SK-N-MC (cell line): ENCODE measurements at regions not wholly inside any gene's neighbourhood (a gene's known extent, or its start where the extent isn't known, plus 50 kb on each side); places are given as distances from the start of the nearest gene placed in this dataset.

ENCODE experiments used
- DNase-seq: peaks from one replicate; pipeline ENCODE4 v3.0.0-alpha.2; 2011; ENCODE audit warnings: low read depth, low spot score
- H3K27ac ChIP-seq: fragments of 200-600 bp; sonication (generic); 2 replicates; pipeline ENCODE4 v1.5.1; 2016; ENCODE audit warnings: mixed run types
- H3K36me3 ChIP-seq: fragments of 200-600 bp; sonication (generic); 2 replicates; pipeline ENCODE4 v1.6.1; 2017; ENCODE audit warnings: antibody characterized with exemption, low read length, mixed read lengths; ENCODE audit not compliant: insufficient read depth
- H3K4me3 ChIP-seq: fragments of 200-600 bp; sonication (generic); 2 replicates; pipeline ENCODE4 v1.5.1; 2016
- H3K9ac ChIP-seq: fragments of 200-600 bp; sonication (generic); 2 replicates; pipeline ENCODE4 v1.8.0; 2017; ENCODE audit warnings: mixed run types, mixed read lengths; ENCODE audit not compliant: insufficient read length
- H3K9me3 ChIP-seq: fragments of 200-600 bp; sonication (generic); 2 replicates; pipeline ENCODE4 v1.6.1; 2017; ENCODE audit warnings: low read depth, mild to moderate bottlenecking, antibody characterized with exemption, low read length, moderate library complexity, mixed read lengths
- EZH2 ChIP-seq: fragments of 200-600 bp; sonication (generic); IDR thresholded peaks from one replicate; pipeline ENCODE4 v1.6.1; 2017; ENCODE audit warnings: antibody characterized with exemption
- FOXP2 ChIP-seq: optimal IDR thresholded peaks from 2 replicates; pipeline ENCODE3; 2011; ENCODE audit warnings: mild to moderate bottlenecking, moderate library complexity; ENCODE audit not compliant: insufficient read depth; ENCODE audit errors: extremely low read length, control extremely low read depth
- POLR2AphosphoS5 ChIP-seq: IDR thresholded peaks from 2 replicates; pipeline ENCODE4 v1.6.1; 2012; ENCODE audit warnings: mild to moderate bottlenecking, low read depth, low read length, borderline replicate concordance

DNA sequence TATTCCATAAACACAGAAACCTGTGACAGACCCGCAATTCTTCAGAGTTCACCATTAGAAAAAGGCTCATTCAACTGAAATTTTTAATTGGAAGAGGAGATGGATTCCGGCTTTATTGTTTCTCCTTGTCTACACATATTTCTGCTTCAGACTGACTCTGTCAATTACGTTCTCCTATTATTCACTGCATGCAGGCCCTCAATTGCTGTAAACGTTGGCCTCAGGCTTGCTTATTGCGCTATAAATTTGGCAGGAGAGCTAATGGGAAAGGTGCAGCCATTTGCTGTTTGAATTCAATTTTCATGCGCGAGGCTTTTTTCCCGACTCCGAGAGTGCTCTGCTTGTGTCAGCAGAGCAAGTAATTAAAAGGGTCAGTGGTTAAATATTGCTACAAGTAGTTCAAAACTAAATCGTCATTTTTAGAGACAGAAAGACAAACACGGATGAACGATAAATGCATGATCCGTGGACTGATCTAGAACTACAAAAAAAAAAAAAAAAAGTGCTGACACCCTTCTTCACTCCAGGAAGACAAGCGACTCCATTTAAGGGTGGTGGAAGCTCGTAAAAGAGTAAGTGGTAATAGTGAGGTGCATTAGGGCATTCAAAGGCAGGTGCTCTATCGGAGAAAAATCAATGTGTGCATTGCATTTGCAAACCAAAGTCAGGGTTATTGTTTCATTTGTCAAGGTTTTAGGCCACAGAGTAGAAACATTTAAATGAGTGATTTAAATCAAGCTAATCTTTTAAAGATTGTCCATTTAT, 841.6 kb upstream of the FRG1 start:
- no peak for TF ChIP-seq EZH2
- TF ChIP-seq POLR2AphosphoS5: no peak
- TF ChIP-seq FOXP2: no peak
- no peak for DNase-seq
- Histone ChIP-seq H3K27ac (no peak overlapping the region), H3K4me3 (no peak overlapping the region), H3K36me3 (no peaks in the 10 kb centered on the region), H3K9me3 (no peaks in the 10 kb centered on the region), H3K9ac (no peak overlapping the region)

GRCh38 chr4:189113389-189113888, 827.2 kb upstream of the FRG1 start:
- Histone ChIP-seq H3K36me3 (no peaks in the 10 kb centered on the region), H3K9me3 (no peaks in the 10 kb centered on the region), H3K4me3 (no peak overlapping the region), H3K9ac (no peak overlapping the region), H3K27ac (no peak overlapping the region)
- DNase-seq: no peak
- no peak for TF ChIP-seq FOXP2
- no peak for TF ChIP-seq EZH2
- TF ChIP-seq POLR2AphosphoS5: no peak

DNA sequence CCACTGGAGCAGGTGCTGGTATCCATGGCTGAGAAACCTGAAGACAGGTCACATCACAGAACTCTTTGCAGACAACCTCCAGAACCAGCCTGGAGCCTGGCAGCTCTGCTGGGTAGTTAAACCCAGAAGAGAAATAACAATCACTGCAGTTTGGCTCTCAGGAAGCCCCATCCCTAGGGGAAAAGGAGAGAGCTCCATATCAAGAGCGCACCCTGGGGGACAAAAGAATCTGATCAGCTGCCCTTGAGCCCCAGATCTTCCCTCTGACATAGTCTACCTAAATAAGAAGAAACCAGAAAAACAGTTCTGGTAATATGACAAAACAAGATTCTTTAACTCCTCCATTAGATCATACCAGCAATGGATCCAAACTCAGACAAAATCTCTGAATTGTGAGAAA, 823.2 kb upstream of the FRG1 start:
- TF ChIP-seq EZH2: no peak
- no peak for TF ChIP-seq FOXP2
- TF ChIP-seq POLR2AphosphoS5: no peak
- Histone ChIP-seq H3K9ac (no peak overlapping the region), H3K9me3 (no peaks in the 10 kb centered on the region), H3K4me3 (no peak overlapping the region), H3K27ac (no peak overlapping the region), H3K36me3 (no peaks in the 10 kb centered on the region)
- DNase-seq: no peak

GRCh38 chr4:189121336-189121735, 819.3 kb upstream of the FRG1 start:
- Histone ChIP-seq H3K9me3 (no peaks in the 10 kb centered on the region), H3K36me3 (no peaks in the 10 kb centered on the region), H3K4me3 (no peak overlapping the region), H3K27ac (no peak overlapping the region), H3K9ac (no peak overlapping the region)
- no peak for DNase-seq
- TF ChIP-seq POLR2AphosphoS5: no peak
- TF ChIP-seq EZH2: no peak
- no peak for TF ChIP-seq FOXP2

DNA sequence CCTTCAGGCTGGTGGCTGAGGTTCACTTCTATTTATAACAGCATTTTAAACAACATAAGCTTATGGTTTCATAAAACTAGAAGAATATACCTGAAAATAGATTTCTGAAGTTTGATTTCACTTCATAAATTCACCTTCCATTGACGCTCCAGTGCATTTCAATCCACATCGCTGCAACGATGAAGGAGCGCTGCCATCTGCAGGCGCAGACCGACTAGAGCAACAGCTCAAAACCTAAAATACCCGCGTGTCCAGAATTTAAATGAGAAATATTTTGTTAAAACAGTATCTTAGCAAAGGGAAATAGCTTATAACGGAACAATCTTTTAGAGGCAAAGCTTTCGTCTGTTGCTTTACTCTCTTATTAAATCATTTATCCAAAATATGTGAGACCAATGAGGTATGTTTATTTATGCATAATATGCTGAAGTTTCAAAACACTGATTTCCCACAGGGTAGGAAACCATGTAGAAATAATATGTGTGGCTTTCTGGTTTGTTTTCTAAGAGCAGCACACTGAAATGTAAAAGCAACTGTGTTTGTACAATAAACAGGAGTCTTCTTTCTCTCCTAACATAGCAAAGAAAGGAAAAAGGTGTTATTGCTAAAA, 816.4 kb upstream of the FRG1 start:
- H3K27ac ChIP-seq: no peak overlapping the region

GRCh38 chr4:189124791-189125190, 815.9 kb upstream of the FRG1 start:
- Histone ChIP-seq H3K27ac (no peak overlapping the region), H3K36me3 (no peaks in the 10 kb centered on the region), H3K9ac (no peak overlapping the region), H3K9me3 (no peaks in the 10 kb centered on the region), H3K4me3 (no peak overlapping the region)
- DNase-seq: no peak
- TF ChIP-seq FOXP2 (no peak), POLR2AphosphoS5 (no peak), EZH2 (no peak)

More for the DNA sequence above, 816.4 kb upstream of the FRG1 start:
- no peak for TF ChIP-seq EZH2
- no peak for TF ChIP-seq POLR2AphosphoS5
- TF ChIP-seq FOXP2: no peak
- H3K4me3 ChIP-seq: no peak overlapping the region
- DNase-seq: no peak
- no peaks in the 10 kb centered on the region for H3K36me3 ChIP-seq
- no peak overlapping the region for H3K9ac ChIP-seq
- no peaks in the 10 kb centered on the region for H3K9me3 ChIP-seq

DNA sequence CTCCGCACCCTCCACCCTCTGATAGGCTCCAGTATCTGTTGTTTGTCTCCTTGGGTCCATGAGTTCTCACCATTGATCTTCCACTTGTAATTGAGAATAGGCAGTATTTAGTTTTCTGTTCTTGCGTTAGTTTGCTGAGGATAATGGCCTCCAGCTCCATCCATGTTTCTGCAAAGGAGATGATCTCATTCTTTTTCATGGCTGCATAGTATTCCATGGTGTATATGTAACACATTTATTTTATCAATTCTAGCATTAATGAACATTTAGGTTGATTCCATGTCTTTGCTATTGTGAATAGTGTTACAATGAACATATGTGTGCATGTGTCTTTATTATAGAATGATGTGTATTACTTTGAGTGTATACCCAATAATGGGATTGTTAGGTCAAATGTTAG, 814.6 kb upstream of the FRG1 start:
- Histone ChIP-seq H3K9me3 (no peaks in the 10 kb centered on the region), H3K9ac (no peak overlapping the region), H3K4me3 (no peak overlapping the region), H3K36me3 (no peaks in the 10 kb centered on the region), H3K27ac (no peak overlapping the region)
- DNase-seq: no peak
- TF ChIP-seq POLR2AphosphoS5: no peak
- no peak for TF ChIP-seq EZH2
- TF ChIP-seq FOXP2: no peak

GRCh38 chr4:189128341-189128740, 812.3 kb upstream of the FRG1 start:
- Histone ChIP-seq H3K9ac (no peak overlapping the region), H3K27ac (no peak overlapping the region), H3K4me3 (no peak overlapping the region), H3K9me3 (no peaks in the 10 kb centered on the region), H3K36me3 (no peaks in the 10 kb centered on the region)
- no peak for TF ChIP-seq EZH2
- no peak for TF ChIP-seq POLR2AphosphoS5
- TF ChIP-seq FOXP2: no peak
- DNase-seq: no peak
